Stimulated activated CD4-positive, alpha-beta T cell treated with anti-CD3 and anti-CD28 coated beads, Interleukin-12 subunit alpha, Interleukin-12 subunit beta, amount 100 ng/mL, for 24 hours (primary cell): ENCODE measurements at regions not wholly inside any gene's neighbourhood (a gene's known extent, or its start where the extent isn't known, plus 50 kb on each side); places are given as distances from the start of the nearest gene placed in this dataset.
"Not testable (repeated sequence)": the region's sequence is repeated elsewhere in the genome, so short reads cannot be mapped to it uniquely, and the experiment has no call there.

Experiments used
- DNase-seq, 2 experiments: peaks; one replicate each; pipeline ENCODE4 v3.0.0-alpha.2; 2020; ENCODE audit warnings: low read depth in 2 of 2

- DNase-seq, result no peak
Observed at GRCh38 chr1:218494449-218494852, 149.3 kb downstream of the TGFB2 start.

- DNase-seq, result no peak
Observed at GRCh38 chr1:218495931-218496330, 150.8 kb downstream of the TGFB2 start.

GRCh38 chr1:218496561-218496960, 151.4 kb downstream of the TGFB2 start:
- DNase-seq, result no peak

GRCh38 chr1:218498056-218498938, 153.2 kb downstream of the TGFB2 start:
- no peak for DNase-seq

GRCh38 chr1:218499011-218499691, 154.0 kb downstream of the TGFB2 start:
- DNase-seq, result no peak

- no peak for DNase-seq
Observed at GRCh38 chr1:218499911-218500310, 154.8 kb downstream of the TGFB2 start.

GRCh38 chr1:218501161-218501560, 156.0 kb downstream of the TGFB2 start:
- DNase-seq, result no peak

- no peak for DNase-seq
Observed at GRCh38 chr1:218502383-218502782, 157.2 kb downstream of the TGFB2 start.

GRCh38 chr1:218503102-218503501, 158.0 kb downstream of the TGFB2 start:
- DNase-seq, result no peak

GRCh38 chr1:218507355-218508002, 162.3 kb downstream of the TGFB2 start:
- DNase-seq, result no peak

GRCh38 chr1:218510153-218510772, 165.1 kb downstream of the TGFB2 start:
- no peak for DNase-seq

- no peak for DNase-seq
Observed at GRCh38 chr1:218513328-218513727, 168.2 kb downstream of the TGFB2 start.

GRCh38 chr1:218514689-218515088, 169.6 kb downstream of the TGFB2 start:
- DNase-seq, result no peak

GRCh38 chr1:218516526-218516925, 171.4 kb downstream of the TGFB2 start:
- no peak for DNase-seq

GRCh38 chr1:218517459-218517858, 172.3 kb downstream of the TGFB2 start:
- DNase-seq, result no peak

GRCh38 chr1:218518216-218518740, 173.1 kb downstream of the TGFB2 start:
- DNase-seq, result no peak

GRCh38 chr1:218520646-218521045, 175.5 kb downstream of the TGFB2 start:
- not testable (repeated sequence) for DNase-seq

- DNase-seq, result peak in 1 of 2 experiments; percentile 31
Observed at GRCh38 chr1:218521414-218522169, 176.5 kb downstream of the TGFB2 start.

- DNase-seq, result no peak
Observed at GRCh38 chr1:218524526-218524925, 179.4 kb downstream of the TGFB2 start.

GRCh38 chr1:218525031-218525430, 179.9 kb downstream of the TGFB2 start:
- no peak for DNase-seq
